DND-41 (cell line): ENCODE measurements at regions not wholly inside any gene's neighbourhood (a gene's known extent, or its start where the extent isn't known, plus 50 kb on each side); places are given as distances from the start of the nearest gene placed in this dataset.

Experiments used
- ATAC-seq: fragments of 200-7000 bp; cut with Tn5 transposase; 3 replicates; pipeline ENCODE4 v1.9.1; 2021; ENCODE audit warnings: low read depth; ENCODE audit not compliant: insufficient read depth
- DNase-seq: peaks from one replicate; pipeline ENCODE4 v3.0.0-alpha.2; 2020
- H2AFZ ChIP-seq: 2 replicates; pipeline ENCODE4 v1.6.0; 2012; ENCODE audit warnings: low read depth, low read length
- H3K27ac ChIP-seq: 2 replicates; pipeline ENCODE4 v1.5.1; 2012; ENCODE audit warnings: low read length, inconsistent platforms
- H3K27me3 ChIP-seq: fragments of 200-600 bp; sonication (generic); 2 replicates; pipeline ENCODE4 v1.6.0; 2012; ENCODE audit warnings: low read length, mild to moderate bottlenecking, inconsistent platforms; ENCODE audit not compliant: insufficient read depth, poor library complexity
- H3K36me3 ChIP-seq: 2 replicates; pipeline ENCODE4 v1.5.1; 2012; ENCODE audit warnings: low read length, inconsistent platforms; ENCODE audit not compliant: insufficient read depth
- H3K4me1 ChIP-seq: 2 replicates; pipeline ENCODE4 v1.5.1; 2012; ENCODE audit warnings: mild to moderate bottlenecking, low read length; ENCODE audit not compliant: insufficient read depth
- H3K4me2 ChIP-seq: 2 replicates; pipeline ENCODE4 v1.6.0; 2012; ENCODE audit warnings: mild to moderate bottlenecking, moderate library complexity, low read length, inconsistent platforms; ENCODE audit not compliant: insufficient read depth
- H3K4me3 ChIP-seq, 2 experiments: fragments of 200-600 bp in 1 of 2; shearing (Covaris generic) in 1 of 2; 2 replicates each; pipeline ENCODE4 v1.5.1; 2012 to 2016; ENCODE audit warnings: inconsistent platforms in 2 of 2, low read length in 2 of 2, mild to moderate bottlenecking in 2 of 2, low read depth in 1 of 2, moderate library complexity in 1 of 2
- H3K79me2 ChIP-seq: 2 replicates; pipeline ENCODE4 v1.6.0; 2012; ENCODE audit warnings: low read length, inconsistent platforms; ENCODE audit not compliant: insufficient read depth
- H3K9ac ChIP-seq: 2 replicates; pipeline ENCODE4 v1.6.0; 2012; ENCODE audit warnings: low read depth, mild to moderate bottlenecking, inconsistent platforms, low read length, moderate library complexity
- H3K9me3 ChIP-seq: 2 replicates; pipeline ENCODE4 v1.5.1; 2012; ENCODE audit warnings: low read length, moderate library complexity, mild to moderate bottlenecking, inconsistent platforms; ENCODE audit not compliant: insufficient read depth, severe bottlenecking
- H4K20me1 ChIP-seq: 2 replicates; pipeline ENCODE4 v1.6.0; 2012; ENCODE audit warnings: low read length; ENCODE audit not compliant: insufficient read depth
- EZH2 ChIP-seq: IDR thresholded peaks from 3 replicates; pipeline ENCODE4 v1.6.1; 2012; ENCODE audit warnings: borderline replicate concordance, low read depth, mild to moderate bottlenecking, moderate library complexity, low read length, inconsistent platforms; ENCODE audit not compliant: severe bottlenecking
- TF ChIP-seq, protein P1 (sequence below): IDR thresholded peaks from 2 replicates; pipeline ENCODE4 v1.5.1; 2012; ENCODE audit warnings: borderline replicate concordance, low read length, moderate library complexity, mild to moderate bottlenecking; ENCODE audit not compliant: poor library complexity, severe bottlenecking; ENCODE audit errors: extremely low read depth

DNA sequence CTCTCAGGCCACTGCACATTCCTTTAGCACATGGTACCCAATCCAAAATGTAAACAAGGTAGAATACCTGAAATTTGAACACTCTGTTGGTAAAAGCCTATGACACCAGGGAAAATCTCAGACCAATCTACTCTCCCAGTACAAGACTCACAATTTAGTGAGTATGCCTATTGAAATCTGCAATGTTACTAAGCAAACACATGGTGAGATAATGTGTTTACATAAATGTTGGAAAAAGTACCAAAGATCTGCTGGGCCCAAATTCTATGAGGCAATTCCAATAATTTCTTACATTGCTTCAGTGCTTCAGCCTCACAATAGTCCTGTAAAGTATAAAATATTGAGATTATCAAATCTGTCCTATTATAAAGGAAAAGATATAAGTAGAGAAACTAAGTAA lies 536.1 kb downstream of the PYDC2 start:
- DNase-seq (no peak), ATAC-seq (no peak)
- Histone ChIP-seq H3K9ac (no peak overlapping the region), H3K79me2 (no peaks in the 10 kb centered on the region), H3K9me3 (no peaks in the 10 kb centered on the region), H3K27me3 (no peaks in the 10 kb centered on the region), H4K20me1 (no peaks in the 10 kb centered on the region), H3K36me3 (no peaks in the 10 kb centered on the region), H3K4me3 (no peak overlapping the region), H3K4me1 (no peaks in the 10 kb centered on the region), H3K27ac (no peak overlapping the region), H2AFZ (no peak overlapping the region), H3K4me2 (no peak overlapping the region)
- TF ChIP-seq EZH2, result no peak
- TF ChIP-seq, protein P1, sequence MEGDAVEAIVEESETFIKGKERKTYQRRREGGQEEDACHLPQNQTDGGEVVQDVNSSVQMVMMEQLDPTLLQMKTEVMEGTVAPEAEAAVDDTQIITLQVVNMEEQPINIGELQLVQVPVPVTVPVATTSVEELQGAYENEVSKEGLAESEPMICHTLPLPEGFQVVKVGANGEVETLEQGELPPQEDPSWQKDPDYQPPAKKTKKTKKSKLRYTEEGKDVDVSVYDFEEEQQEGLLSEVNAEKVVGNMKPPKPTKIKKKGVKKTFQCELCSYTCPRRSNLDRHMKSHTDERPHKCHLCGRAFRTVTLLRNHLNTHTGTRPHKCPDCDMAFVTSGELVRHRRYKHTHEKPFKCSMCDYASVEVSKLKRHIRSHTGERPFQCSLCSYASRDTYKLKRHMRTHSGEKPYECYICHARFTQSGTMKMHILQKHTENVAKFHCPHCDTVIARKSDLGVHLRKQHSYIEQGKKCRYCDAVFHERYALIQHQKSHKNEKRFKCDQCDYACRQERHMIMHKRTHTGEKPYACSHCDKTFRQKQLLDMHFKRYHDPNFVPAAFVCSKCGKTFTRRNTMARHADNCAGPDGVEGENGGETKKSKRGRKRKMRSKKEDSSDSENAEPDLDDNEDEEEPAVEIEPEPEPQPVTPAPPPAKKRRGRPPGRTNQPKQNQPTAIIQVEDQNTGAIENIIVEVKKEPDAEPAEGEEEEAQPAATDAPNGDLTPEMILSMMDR, result no peak

DNA sequence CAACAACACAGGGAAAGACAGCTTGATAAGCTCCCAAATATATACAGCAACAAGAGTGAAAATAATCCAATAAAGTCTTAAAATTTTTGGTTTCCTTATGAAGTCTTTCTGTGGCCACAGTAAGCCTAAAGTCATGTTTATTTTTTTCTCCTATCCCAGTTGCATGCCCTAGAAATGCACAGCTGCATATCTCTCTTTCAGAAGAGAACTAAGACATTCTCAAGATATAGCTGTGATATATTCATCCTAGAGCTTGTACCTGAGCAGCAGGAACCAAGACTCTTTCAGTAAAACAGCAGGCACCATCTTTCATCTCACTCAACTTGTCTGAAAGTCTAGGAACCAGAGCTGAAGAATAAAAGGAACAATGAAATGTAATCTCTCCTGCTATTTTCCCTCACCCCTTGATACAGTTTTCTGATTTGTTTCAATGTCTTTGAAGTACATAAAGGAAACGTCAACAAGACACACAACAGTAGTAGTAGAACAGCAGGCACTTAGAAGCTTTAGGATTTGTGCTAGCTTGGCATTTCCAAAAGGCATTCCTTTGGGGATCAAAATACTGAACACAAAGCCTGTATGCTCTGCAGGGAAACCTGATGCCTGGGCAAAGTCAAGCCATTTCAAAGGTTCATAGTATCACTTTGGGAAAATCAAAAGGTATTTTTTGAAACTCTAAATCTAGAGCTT lies 536.8 kb downstream of the PYDC2 start:
- ATAC-seq (no peak), DNase-seq (no peak)
- H3K4me1 ChIP-seq, result no peaks in the 10 kb centered on the region
- TF ChIP-seq, protein P1, result no peak
- no peak for TF ChIP-seq EZH2
- H3K9me3 ChIP-seq, result no peaks in the 10 kb centered on the region
- no peaks in the 10 kb centered on the region for H3K36me3 ChIP-seq
- no peaks in the 10 kb centered on the region for H3K27me3 ChIP-seq
- no peaks in the 10 kb centered on the region for H4K20me1 ChIP-seq
- no peaks in the 10 kb centered on the region for H3K79me2 ChIP-seq
- no peak overlapping the region for H2AFZ ChIP-seq
- no peak overlapping the region for H3K4me3 ChIP-seq
- no peak overlapping the region for H3K9ac ChIP-seq
- H3K27ac ChIP-seq, result no peak overlapping the region
- no peak overlapping the region for H3K4me2 ChIP-seq

DNA sequence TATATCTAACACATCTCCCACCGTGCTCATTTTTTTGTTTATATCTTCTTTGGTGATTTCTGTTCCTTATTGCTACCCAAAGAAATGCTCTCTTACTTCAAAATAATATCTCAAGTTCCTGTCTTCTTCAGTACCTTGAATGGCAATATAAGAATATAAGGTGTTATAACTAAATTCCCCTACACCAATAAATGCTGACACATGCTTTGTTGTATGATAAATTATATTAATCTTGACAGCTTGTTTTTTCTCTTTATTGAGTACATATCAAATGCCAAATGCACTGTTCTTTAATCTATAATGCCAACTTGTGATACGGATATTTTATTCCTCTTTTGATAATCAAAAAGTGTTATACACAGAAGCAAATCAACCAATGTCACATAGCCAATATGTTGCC lies 540.3 kb downstream of the PYDC2 start:
- Histone ChIP-seq H3K9ac (no peak overlapping the region), H4K20me1 (no peaks in the 10 kb centered on the region), H3K79me2 (no peaks in the 10 kb centered on the region), H2AFZ (no peak overlapping the region), H3K9me3 (no peaks in the 10 kb centered on the region), H3K4me1 (no peaks in the 10 kb centered on the region), H3K4me2 (no peak overlapping the region), H3K27ac (no peak overlapping the region), H3K4me3 (no peak overlapping the region), H3K27me3 (no peaks in the 10 kb centered on the region), H3K36me3 (no peaks in the 10 kb centered on the region)
- no peak for ATAC-seq
- no peak for DNase-seq
- no peak for TF ChIP-seq EZH2
- TF ChIP-seq, protein P1, result no peak
